Activated CD8-positive, alpha-beta T cell treated with anti-CD3 and anti-CD28 coated beads for 36 hours (primary cell): ENCODE measurements at regions not wholly inside any gene's neighbourhood (a gene's known extent, or its start where the extent isn't known, plus 50 kb on each side); places are given as distances from the start of the nearest gene placed in this dataset.

Experiments used
- ATAC-seq: fragments of 200-7000 bp; cut with Tn5 transposase; one replicate; pipeline ENCODE4 v1.10.0; 2021; ENCODE audit warnings: mild to moderate bottlenecking, moderate library complexity
- CTCF ChIA-PET: fragments of 350-600 bp; sonication (Branson Sonifier 250); formaldehyde crosslinking; loops from one replicate; lab custom pipeline; 2021; ENCODE audit warnings: antibody characterized with exemption; lab: Charles Lee
- POLR2A ChIA-PET: fragments of 350-600 bp; sonication (Branson Sonifier 250); formaldehyde crosslinking; loops from one replicate; lab custom pipeline; 2021; ENCODE audit warnings: antibody characterized with exemption; lab: Charles Lee
- DNase-seq: peaks from one replicate; pipeline ENCODE4 v3.0.0-alpha.2; 2020
- H3K27ac Mint-ChIP-seq: one replicate; pipeline ENCODE4 v1.8.0; 2021; ENCODE audit warnings: mild to moderate bottlenecking, mixed read lengths
- H3K27me3 Mint-ChIP-seq: one replicate; pipeline ENCODE4 v1.8.0; 2021; ENCODE audit warnings: mixed read lengths
- H3K36me3 Mint-ChIP-seq: one replicate; pipeline ENCODE4 v1.8.0; 2021; ENCODE audit warnings: low read depth, mixed read lengths
- H3K4me1 Mint-ChIP-seq: one replicate; pipeline ENCODE4 v1.8.0; 2021; ENCODE audit warnings: low read depth, mixed read lengths
- H3K4me3 Mint-ChIP-seq: one replicate; pipeline ENCODE4 v1.8.0; 2021; ENCODE audit warnings: mild to moderate bottlenecking, moderate library complexity, mixed read lengths
- H3K9me3 Mint-ChIP-seq: one replicate; pipeline ENCODE4 v1.8.0; 2021; ENCODE audit warnings: mixed read lengths
- CTCF ChIP-seq: fragments of 200-600 bp; IDR thresholded peaks from one replicate; pipeline ENCODE4 v1.8.0; 2022; ENCODE audit warnings: antibody characterized with exemption, mild to moderate bottlenecking
- intact Hi-C: fragments of 100-400 bp; cut with micrococcal nuclease; formaldehyde crosslinking; loops from one replicate; pipeline ENCODE4 v1.10.0; 2022

- POLR2A ChIA-PET: interaction anchor here (0.6 to 0.7 kb wide), 2 partner anchors 84 to 291 kb away, joined by 3 read pairs; no protein-coding TSS in a partner anchor
- H3K4me1 Mint-ChIP-seq: peaks cover 32% of the 10 kb centered on the region
- H3K9me3 Mint-ChIP-seq: no peaks in the 10 kb centered on the region
- H3K27ac Mint-ChIP-seq: no peak overlapping the region
- CTCF ChIA-PET: interaction anchor here (2.7 kb wide), 1 partner anchor 11 kb away, joined by 11 read pairs; no protein-coding TSS in a partner anchor
- intact Hi-C loops: no loop called here
- H3K36me3 Mint-ChIP-seq: peaks cover 25% of the 10 kb centered on the region
- no peaks in the 10 kb centered on the region for H3K27me3 Mint-ChIP-seq
- no peak for TF ChIP-seq CTCF
- ATAC-seq: no peak
- no peak overlapping the region for H3K4me3 Mint-ChIP-seq
- no peak for DNase-seq
Observed at GRCh38 chr14:71414631-71415403, 507.6 kb downstream of the PCNX1 start.

GRCh38 chr14:71415404-71415690 is 508.1 kb downstream of the PCNX1 start:
- H3K27ac Mint-ChIP-seq: no peak overlapping the region
- H3K9me3 Mint-ChIP-seq: no peaks in the 10 kb centered on the region
- intact Hi-C loops: no loop called here
- H3K27me3 Mint-ChIP-seq: no peaks in the 10 kb centered on the region
- ChIA-PET POLR2A (interaction anchor here (0.7 kb wide), 1 partner anchor 292 kb away, joined by 3 read pairs; no protein-coding TSS in a partner anchor), CTCF (interaction anchor here (2.7 kb wide), 1 partner anchor 12 kb away, joined by 11 read pairs; no protein-coding TSS in a partner anchor)
- H3K4me3 Mint-ChIP-seq: no peak overlapping the region
- ATAC-seq: no peak
- H3K4me1 Mint-ChIP-seq: peaks cover 27% of the 10 kb centered on the region
- peaks cover 22% of the 10 kb centered on the region for H3K36me3 Mint-ChIP-seq
- no peak for TF ChIP-seq CTCF
- no peak for DNase-seq

GRCh38 chr14:71416392-71416791 is 509.1 kb downstream of the PCNX1 start:
- peaks cover 18% of the 10 kb centered on the region for H3K4me1 Mint-ChIP-seq
- no peak for TF ChIP-seq CTCF
- H3K9me3 Mint-ChIP-seq: no peaks in the 10 kb centered on the region
- no peak for DNase-seq
- ChIA-PET CTCF (no interaction called here), POLR2A (interaction anchor here (0.5 kb wide), 1 partner anchor 255 kb away, joined by 3 read pairs; no protein-coding TSS in a partner anchor)
- no peak for ATAC-seq
- H3K27me3 Mint-ChIP-seq: no peaks in the 10 kb centered on the region
- H3K27ac Mint-ChIP-seq: no peak overlapping the region
- intact Hi-C loops: no loop called here
- no peak overlapping the region for H3K4me3 Mint-ChIP-seq
- peaks cover 25% of the 10 kb centered on the region for H3K36me3 Mint-ChIP-seq

GRCh38 chr14:71418532-71419245 is 511.4 kb downstream of the PCNX1 start:
- Mint-ChIP-seq H3K4me3 (no peak overlapping the region), H3K27me3 (no peaks in the 10 kb centered on the region)
- no peak for TF ChIP-seq CTCF

GRCh38 chr14:71423481-71423880 is 508.7 kb upstream of the RGS6 start:
- peaks cover 54% of the 10 kb centered on the region for H3K36me3 Mint-ChIP-seq
- CTCF ChIA-PET: no interaction called here
- no peaks in the 10 kb centered on the region for H3K27me3 Mint-ChIP-seq
- intact Hi-C loops: no loop called here
- H3K4me1 Mint-ChIP-seq: peaks cover 13% of the 10 kb centered on the region
- no peak for ATAC-seq
- TF ChIP-seq CTCF: no peak
- DNase-seq: no peak
- POLR2A ChIA-PET: no interaction called here
- no peak overlapping the region for H3K4me3 Mint-ChIP-seq
- no peak overlapping the region for H3K27ac Mint-ChIP-seq
- H3K9me3 Mint-ChIP-seq: peaks cover 31% of the 10 kb centered on the region

More at GRCh38 chr14:71418532-71419245, 511.4 kb downstream of the PCNX1 start:
- H3K4me1 Mint-ChIP-seq: peaks cover 3% of the 10 kb centered on the region
- intact Hi-C loops: no loop called here
- peaks cover 34% of the 10 kb centered on the region for H3K36me3 Mint-ChIP-seq
- CTCF ChIA-PET: interaction anchor here (0.9 to 1.1 kb wide), 2 partner anchors 15 to 163 kb away, joined by 3 read pairs; no protein-coding TSS in a partner anchor
- H3K9me3 Mint-ChIP-seq: peaks cover 3% of the 10 kb centered on the region
- ATAC-seq (no peak), DNase-seq (no peak)
- no peak overlapping the region for H3K27ac Mint-ChIP-seq
- POLR2A ChIA-PET: no interaction called here
